C4-2B (cell line): ENCODE measurements at regions not wholly inside any gene's neighbourhood (a gene's known extent, or its start where the extent isn't known, plus 50 kb on each side); places are given as distances from the start of the nearest gene placed in this dataset.

Source experiments
- CTCF ChIP-seq: fragments of 450-650 bp; conservative IDR thresholded peaks from 2 replicates; pipeline ENCODE4 v1.5.1; 2017; ENCODE audit warnings: mild to moderate bottlenecking
- ZFX ChIP-seq: fragments of 450-650 bp; IDR thresholded peaks from 2 replicates; pipeline ENCODE4 v1.6.1; 2017

GRCh38 chr11:91350931-91351330 lies 873.7 kb upstream of the FAT3 start:
- TF ChIP-seq CTCF (no peak), ZFX (no peak)
